A549 (cell line): ENCODE measurements at regions not wholly inside any gene's neighbourhood (a gene's known extent, or its start where the extent isn't known, plus 50 kb on each side); places are given as distances from the start of the nearest gene placed in this dataset.

Experiments used
- BHLHE40 ChIP-seq: IDR thresholded peaks from 2 replicates; pipeline ENCODE4 v1.6.1; 2012; ENCODE audit warnings: low read depth, low read length, inconsistent platforms
- CBX8 ChIP-seq: fragments of 200-600 bp; sonication (generic); IDR thresholded peaks from 2 replicates; pipeline ENCODE4 v1.6.1; 2016
- CEBPB ChIP-seq, 2 experiments: fragments of >200 bp in 1 of 2; sonication (Bioruptor Twin) in 1 of 2; formaldehyde crosslinking in 1 of 2; IDR thresholded peaks; 2 replicates each; pipeline ENCODE4 v1.6.1; 2012 to 2016
- EHMT2 ChIP-seq: fragments of 200-600 bp; sonication (generic); IDR thresholded peaks from 2 replicates; pipeline ENCODE4 v1.6.1; 2016; ENCODE audit warnings: antibody characterized with exemption, low read depth, mild to moderate bottlenecking, moderate library complexity
- FOSB ChIP-seq: fragments of 250-450 bp; sonication (Bioruptor Pico); IDR thresholded peaks from 2 replicates; pipeline ENCODE4 v1.5.0; 2020; ENCODE audit warnings: mild to moderate bottlenecking, moderate library complexity
- GATA3 ChIP-seq: IDR thresholded peaks from 2 replicates; pipeline ENCODE4 v1.6.1; 2012; ENCODE audit warnings: borderline replicate concordance
- HOXB5 ChIP-seq: fragments of 250-450 bp; sonication (Bioruptor Pico); IDR thresholded peaks from 2 replicates; pipeline ENCODE4 v1.5.0; 2020; ENCODE audit warnings: mild to moderate bottlenecking, moderate library complexity
- JUN ChIP-seq, 2 experiments: fragments of >200 bp; sonication (Bioruptor Twin); formaldehyde crosslinking; IDR thresholded peaks; 2 replicates in 1 of 2; 3 replicates in 1 of 2; pipeline ENCODE4 v1.6.1; 2016 to 2017
- KDM1A ChIP-seq: fragments of 200-600 bp; sonication (generic); IDR thresholded peaks from 2 replicates; pipeline ENCODE4 v1.6.1; 2016; ENCODE audit warnings: low read depth, mild to moderate bottlenecking
- KDM5A ChIP-seq: fragments of 200-600 bp; sonication (generic); IDR thresholded peaks from 2 replicates; pipeline ENCODE4 v1.6.1; 2016; ENCODE audit warnings: antibody characterized with exemption, mild to moderate bottlenecking
- MAFK ChIP-seq: fragments of 450-650 bp; IDR thresholded peaks from 2 replicates; pipeline ENCODE4 v1.6.1; 2014; ENCODE audit not compliant: partially characterized antibody
- MYC ChIP-seq: IDR thresholded peaks from 2 replicates; pipeline ENCODE4 v1.6.1; 2012; ENCODE audit warnings: mild to moderate bottlenecking, inconsistent platforms, low read length, improper control_type of control experiment, borderline replicate concordance
- NFE2L2 ChIP-seq: fragments of 150-350 bp; conservative IDR thresholded peaks from 2 replicates; pipeline ENCODE4 v1.6.1; 2014; ENCODE audit warnings: low read length
- NR3C1 ChIP-seq: fragments of >200 bp; sonication (Bioruptor Twin); formaldehyde crosslinking; IDR thresholded peaks from 3 replicates; pipeline ENCODE4 v1.6.1; 2017
- POLR2A ChIP-seq: IDR thresholded peaks from 2 replicates; pipeline ENCODE4 v1.6.1; 2012; ENCODE audit warnings: mild to moderate bottlenecking, low read length
- RAD21 ChIP-seq, 2 experiments: fragments of >200 bp in 1 of 2; sonication (Bioruptor Twin) in 1 of 2; formaldehyde crosslinking in 1 of 2; IDR thresholded peaks in 1 of 2; conservative IDR thresholded peaks in 1 of 2; 2 replicates in 1 of 2; 3 replicates in 1 of 2; pipeline ENCODE4 v1.6.1; 2012 to 2018; ENCODE audit warnings: inconsistent platforms in 1 of 2
- RARB ChIP-seq: fragments of 250-450 bp; sonication (Bioruptor Pico); IDR thresholded peaks from 2 replicates; pipeline ENCODE4 v1.8.0; 2021; ENCODE audit warnings: mild to moderate bottlenecking, moderate library complexity
- RFX5 ChIP-seq: fragments of 450-650 bp; IDR thresholded peaks from 2 replicates; pipeline ENCODE4 v1.7.1; 2014; ENCODE audit warnings: antibody characterized with exemption, mild to moderate bottlenecking, moderate library complexity
- RNF2 ChIP-seq: fragments of 200-600 bp; sonication (generic); IDR thresholded peaks from 2 replicates; pipeline ENCODE4 v1.6.1; 2016; ENCODE audit warnings: low read depth, mild to moderate bottlenecking, antibody characterized with exemption, moderate library complexity, borderline replicate concordance
- SREBF2 ChIP-seq: fragments of 450-650 bp; IDR thresholded peaks from 2 replicates; pipeline ENCODE4 v1.6.1; 2014; ENCODE audit warnings: mild to moderate bottlenecking, moderate library complexity
- ZFP36 ChIP-seq: fragments of 450-650 bp; IDR thresholded peaks from 2 replicates; pipeline ENCODE4 v1.6.1; 2014; ENCODE audit warnings: borderline replicate concordance; ENCODE audit not compliant: partially characterized antibody
- ZSCAN20 ChIP-seq: fragments of 250-450 bp; sonication (Bioruptor Pico); IDR thresholded peaks from 2 replicates; pipeline ENCODE4 v1.8.0; 2022; ENCODE audit warnings: mild to moderate bottlenecking, moderate library complexity
- TF ChIP-seq, protein P1 (sequence below): fragments of 250-450 bp; sonication (Bioruptor Pico); IDR thresholded peaks from 2 replicates; pipeline ENCODE4 v1.5.0; 2021; ENCODE audit warnings: mild to moderate bottlenecking, moderate library complexity, borderline replicate concordance
- TF ChIP-seq, protein P2 (sequence below): fragments of 450-650 bp; IDR thresholded peaks from 2 replicates; pipeline ENCODE4 v1.6.1; 2014; ENCODE audit warnings: antibody characterized with exemption
- TF ChIP-seq, protein P3 (sequence below): fragments of 200-600 bp; sonication (generic); IDR thresholded peaks from 2 replicates; pipeline ENCODE4 v1.6.1; 2016; ENCODE audit warnings: antibody characterized with exemption, mild to moderate bottlenecking, moderate library complexity
- TF ChIP-seq, protein P4 (sequence below): fragments of 250-450 bp; sonication (Bioruptor Pico); IDR thresholded peaks from 2 replicates; pipeline ENCODE4 v1.5.0; 2020; ENCODE audit warnings: low read depth, mild to moderate bottlenecking, moderate library complexity

DNA sequence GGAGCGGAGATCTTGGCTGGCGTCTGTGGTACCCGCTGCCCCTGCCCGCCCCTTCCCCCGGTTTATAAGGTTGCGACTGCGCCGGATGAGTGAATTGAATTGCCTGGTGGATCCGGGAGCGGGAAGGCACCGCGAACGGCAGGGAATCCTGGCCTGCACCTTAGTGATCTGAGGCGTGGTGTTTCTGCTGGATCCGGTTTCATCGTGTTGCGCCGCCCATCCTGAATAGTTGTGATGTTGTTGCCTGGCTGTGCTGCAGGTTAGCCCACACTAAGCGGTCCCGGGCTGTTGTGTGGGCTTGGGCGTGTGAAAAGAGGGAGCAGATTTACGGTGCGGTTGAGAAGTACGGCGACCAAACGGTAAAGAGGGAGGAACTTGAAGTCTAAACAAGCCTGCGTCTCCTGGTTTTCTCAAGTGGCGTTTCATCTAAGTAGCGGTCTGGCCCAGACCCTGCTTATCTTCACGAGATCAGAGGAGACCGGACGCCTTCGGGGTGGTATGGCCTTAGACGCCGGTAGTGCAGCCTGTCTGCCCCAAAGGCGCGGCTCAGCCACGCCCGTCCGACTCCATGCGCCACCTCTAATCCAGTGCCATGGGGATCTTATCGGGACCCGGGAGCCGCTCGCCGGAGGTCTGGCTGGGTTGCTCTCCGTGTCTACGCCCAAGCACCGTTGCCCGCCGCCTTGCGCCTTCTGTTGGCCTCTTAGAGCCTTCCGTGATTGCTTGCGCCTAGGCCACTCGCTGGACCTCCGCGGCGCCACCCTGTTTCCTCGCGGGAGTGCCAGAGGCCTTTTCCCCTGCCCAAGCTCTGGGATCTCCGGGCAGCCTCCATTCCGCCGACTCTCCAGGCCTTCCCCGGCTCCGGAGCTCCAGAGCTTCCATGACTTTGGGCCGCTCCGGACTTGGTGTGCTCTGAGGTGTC is 87.5 kb upstream of the RHOU start (continued):
- TF ChIP-seq GATA3 (peak; percentile 66), HOXB5 (no peak), RNF2 (0 out of 2 replicates have a peak, but pooled peaks have one; percentile 24), POLR2A (peak; percentile 68), FOSB (CRISPR knock-in tag) (no peak), MYC (no peak), JUN (IDR thresholded peaks at IDR 0.05) (peak in 1 of 2 experiments; percentile 59; a peak in 4 of 5 replicates), SREBF2 (no peak), ZFP36 (no peak), NFE2L2 (no peak), NR3C1 (no peak), MAFK (no peak), RARB (CRISPR knock-in tag) (no peak), CBX8 (no peak), KDM5A (no peak), RFX5 (no peak), BHLHE40 (no peak), RAD21 (conservative IDR thresholded peaks at IDR 0.05 in 1 of 2, IDR thresholded peaks at IDR 0.05 in 1 of 2) (no peak), EHMT2 (no peak), KDM1A (no peak), ZSCAN20 (no peak), CEBPB (IDR thresholded peaks at IDR 0.05) (no peak)
- TF ChIP-seq, protein P1, sequence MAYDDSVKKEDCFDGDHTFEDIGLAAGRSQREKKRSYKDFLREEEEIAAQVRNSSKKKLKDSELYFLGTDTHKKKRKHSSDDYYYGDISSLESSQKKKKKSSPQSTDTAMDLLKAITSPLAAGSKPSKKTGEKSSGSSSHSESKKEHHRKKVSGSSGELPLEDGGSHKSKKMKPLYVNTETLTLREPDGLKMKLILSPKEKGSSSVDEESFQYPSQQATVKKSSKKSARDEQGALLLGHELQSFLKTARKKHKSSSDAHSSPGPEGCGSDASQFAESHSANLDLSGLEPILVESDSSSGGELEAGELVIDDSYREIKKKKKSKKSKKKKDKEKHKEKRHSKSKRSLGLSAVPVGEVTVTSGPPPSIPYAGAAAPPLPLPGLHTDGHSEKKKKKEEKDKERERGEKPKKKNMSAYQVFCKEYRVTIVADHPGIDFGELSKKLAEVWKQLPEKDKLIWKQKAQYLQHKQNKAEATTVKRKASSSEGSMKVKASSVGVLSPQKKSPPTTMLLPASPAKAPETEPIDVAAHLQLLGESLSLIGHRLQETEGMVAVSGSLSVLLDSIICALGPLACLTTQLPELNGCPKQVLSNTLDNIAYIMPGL (CRISPR knock-in tag): 0 out of 2 replicates have a peak, but pooled peaks have one; percentile 32
- TF ChIP-seq, protein P2, sequence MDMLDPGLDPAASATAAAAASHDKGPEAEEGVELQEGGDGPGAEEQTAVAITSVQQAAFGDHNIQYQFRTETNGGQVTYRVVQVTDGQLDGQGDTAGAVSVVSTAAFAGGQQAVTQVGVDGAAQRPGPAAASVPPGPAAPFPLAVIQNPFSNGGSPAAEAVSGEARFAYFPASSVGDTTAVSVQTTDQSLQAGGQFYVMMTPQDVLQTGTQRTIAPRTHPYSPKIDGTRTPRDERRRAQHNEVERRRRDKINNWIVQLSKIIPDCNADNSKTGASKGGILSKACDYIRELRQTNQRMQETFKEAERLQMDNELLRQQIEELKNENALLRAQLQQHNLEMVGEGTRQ: no peak
- TF ChIP-seq, protein P3, sequence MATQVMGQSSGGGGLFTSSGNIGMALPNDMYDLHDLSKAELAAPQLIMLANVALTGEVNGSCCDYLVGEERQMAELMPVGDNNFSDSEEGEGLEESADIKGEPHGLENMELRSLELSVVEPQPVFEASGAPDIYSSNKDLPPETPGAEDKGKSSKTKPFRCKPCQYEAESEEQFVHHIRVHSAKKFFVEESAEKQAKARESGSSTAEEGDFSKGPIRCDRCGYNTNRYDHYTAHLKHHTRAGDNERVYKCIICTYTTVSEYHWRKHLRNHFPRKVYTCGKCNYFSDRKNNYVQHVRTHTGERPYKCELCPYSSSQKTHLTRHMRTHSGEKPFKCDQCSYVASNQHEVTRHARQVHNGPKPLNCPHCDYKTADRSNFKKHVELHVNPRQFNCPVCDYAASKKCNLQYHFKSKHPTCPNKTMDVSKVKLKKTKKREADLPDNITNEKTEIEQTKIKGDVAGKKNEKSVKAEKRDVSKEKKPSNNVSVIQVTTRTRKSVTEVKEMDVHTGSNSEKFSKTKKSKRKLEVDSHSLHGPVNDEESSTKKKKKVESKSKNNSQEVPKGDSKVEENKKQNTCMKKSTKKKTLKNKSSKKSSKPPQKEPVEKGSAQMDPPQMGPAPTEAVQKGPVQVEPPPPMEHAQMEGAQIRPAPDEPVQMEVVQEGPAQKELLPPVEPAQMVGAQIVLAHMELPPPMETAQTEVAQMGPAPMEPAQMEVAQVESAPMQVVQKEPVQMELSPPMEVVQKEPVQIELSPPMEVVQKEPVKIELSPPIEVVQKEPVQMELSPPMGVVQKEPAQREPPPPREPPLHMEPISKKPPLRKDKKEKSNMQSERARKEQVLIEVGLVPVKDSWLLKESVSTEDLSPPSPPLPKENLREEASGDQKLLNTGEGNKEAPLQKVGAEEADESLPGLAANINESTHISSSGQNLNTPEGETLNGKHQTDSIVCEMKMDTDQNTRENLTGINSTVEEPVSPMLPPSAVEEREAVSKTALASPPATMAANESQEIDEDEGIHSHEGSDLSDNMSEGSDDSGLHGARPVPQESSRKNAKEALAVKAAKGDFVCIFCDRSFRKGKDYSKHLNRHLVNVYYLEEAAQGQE: no peak
- TF ChIP-seq, protein P4, sequence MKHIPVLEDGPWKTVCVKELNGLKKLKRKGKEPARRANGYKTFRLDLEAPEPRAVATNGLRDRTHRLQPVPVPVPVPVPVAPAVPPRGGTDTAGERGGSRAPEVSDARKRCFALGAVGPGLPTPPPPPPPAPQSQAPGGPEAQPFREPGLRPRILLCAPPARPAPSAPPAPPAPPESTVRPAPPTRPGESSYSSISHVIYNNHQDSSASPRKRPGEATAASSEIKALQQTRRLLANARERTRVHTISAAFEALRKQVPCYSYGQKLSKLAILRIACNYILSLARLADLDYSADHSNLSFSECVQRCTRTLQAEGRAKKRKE (CRISPR knock-in tag): no peak
